Type B pancreatic cell (in vitro differentiated cells): ENCODE measurements at regions not wholly inside any gene's neighbourhood (a gene's known extent, or its start where the extent isn't known, plus 50 kb on each side); places are given as distances from the start of the nearest gene placed in this dataset.

Experiments
- DNase-seq: peaks from one replicate; pipeline ENCODE4 v3.0.0; 2021; ENCODE audit warnings: mixed read lengths; ENCODE audit not compliant: unreplicated experiment; ENCODE audit errors: extremely low spot score
- H3K27ac Mint-ChIP-seq: 2 replicates; pipeline ENCODE4 v1.8.0; 2021; ENCODE audit warnings: mild to moderate bottlenecking, mixed read lengths
- H3K27me3 Mint-ChIP-seq: 2 replicates; pipeline ENCODE4 v1.8.0; 2021; ENCODE audit warnings: mixed read lengths
- H3K36me3 Mint-ChIP-seq: 2 replicates; pipeline ENCODE4 v1.8.0; 2021; ENCODE audit warnings: mixed read lengths
- H3K4me1 Mint-ChIP-seq: one replicate; pipeline ENCODE4 v1.8.0; 2021; ENCODE audit warnings: mixed read lengths; ENCODE audit not compliant: unreplicated experiment
- H3K4me3 Mint-ChIP-seq: 2 replicates; pipeline ENCODE4 v1.8.0; 2021; ENCODE audit warnings: mild to moderate bottlenecking, mixed read lengths
- H3K9me3 Mint-ChIP-seq: 2 replicates; pipeline ENCODE4 v1.8.0; 2021; ENCODE audit warnings: mixed read lengths
- TF ChIP-seq, protein P1 (sequence below): fragments of 200-600 bp; sonication (generic); conservative IDR thresholded peaks from 2 replicates; pipeline ENCODE4 v1.5.0; 2021; ENCODE audit warnings: antibody characterized with exemption, mild to moderate bottlenecking

DNA sequence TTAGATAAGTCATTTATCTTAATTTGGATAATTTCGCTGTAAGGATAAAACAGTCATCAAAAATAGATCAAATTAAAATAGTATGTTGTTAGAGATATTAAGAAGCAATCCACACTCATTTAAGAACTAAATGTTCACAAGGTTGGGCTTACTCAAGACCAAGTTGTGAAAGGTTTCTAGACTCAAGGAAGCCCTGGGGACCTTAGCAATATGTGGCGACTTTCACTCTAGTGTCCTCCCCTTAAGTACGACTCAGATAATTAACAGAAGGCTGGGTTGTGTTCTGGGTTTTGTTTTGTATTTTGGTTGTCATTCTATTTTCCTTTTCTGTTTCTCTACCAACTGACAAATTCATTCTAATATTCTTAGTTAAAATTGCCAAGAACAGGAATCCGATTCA lies 1008.0 kb downstream of the PCDH9 start:
- Mint-ChIP-seq H3K9me3 (peaks cover 3% of the 10 kb centered on the region), H3K36me3 (peaks cover 9% of the 10 kb centered on the region), H3K27ac (no peak overlapping the region), H3K4me3 (no peak overlapping the region), H3K4me1 (peaks cover 15% of the 10 kb centered on the region), H3K27me3 (no peaks in the 10 kb centered on the region)
- TF ChIP-seq, protein P1, sequence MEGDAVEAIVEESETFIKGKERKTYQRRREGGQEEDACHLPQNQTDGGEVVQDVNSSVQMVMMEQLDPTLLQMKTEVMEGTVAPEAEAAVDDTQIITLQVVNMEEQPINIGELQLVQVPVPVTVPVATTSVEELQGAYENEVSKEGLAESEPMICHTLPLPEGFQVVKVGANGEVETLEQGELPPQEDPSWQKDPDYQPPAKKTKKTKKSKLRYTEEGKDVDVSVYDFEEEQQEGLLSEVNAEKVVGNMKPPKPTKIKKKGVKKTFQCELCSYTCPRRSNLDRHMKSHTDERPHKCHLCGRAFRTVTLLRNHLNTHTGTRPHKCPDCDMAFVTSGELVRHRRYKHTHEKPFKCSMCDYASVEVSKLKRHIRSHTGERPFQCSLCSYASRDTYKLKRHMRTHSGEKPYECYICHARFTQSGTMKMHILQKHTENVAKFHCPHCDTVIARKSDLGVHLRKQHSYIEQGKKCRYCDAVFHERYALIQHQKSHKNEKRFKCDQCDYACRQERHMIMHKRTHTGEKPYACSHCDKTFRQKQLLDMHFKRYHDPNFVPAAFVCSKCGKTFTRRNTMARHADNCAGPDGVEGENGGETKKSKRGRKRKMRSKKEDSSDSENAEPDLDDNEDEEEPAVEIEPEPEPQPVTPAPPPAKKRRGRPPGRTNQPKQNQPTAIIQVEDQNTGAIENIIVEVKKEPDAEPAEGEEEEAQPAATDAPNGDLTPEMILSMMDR, result no peak
- DNase-seq, result no peak

DNA sequence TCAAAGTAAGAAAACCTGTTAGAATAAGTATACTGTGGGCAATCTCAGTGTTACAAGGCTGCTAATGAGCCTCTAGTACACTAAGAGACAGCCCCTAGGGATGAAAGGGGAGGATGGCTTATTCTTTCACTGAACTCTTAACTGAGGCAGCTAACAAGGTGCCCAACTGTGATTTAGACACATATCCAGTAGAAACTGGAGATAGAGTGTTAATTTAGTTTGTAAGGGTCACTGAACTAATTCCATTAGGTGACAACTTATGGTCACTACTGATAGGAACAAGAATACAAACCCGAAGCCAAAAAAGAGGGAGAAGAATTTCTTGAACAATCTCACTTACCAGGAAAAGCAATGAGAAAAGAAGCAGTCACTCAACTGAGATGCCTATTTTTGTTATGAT lies 1010.6 kb downstream of the PCDH9 start:
- Mint-ChIP-seq H3K27ac (no peak overlapping the region), H3K27me3 (no peaks in the 10 kb centered on the region), H3K4me1 (peaks cover 7% of the 10 kb centered on the region), H3K36me3 (no peaks in the 10 kb centered on the region), H3K4me3 (no peak overlapping the region), H3K9me3 (peaks cover 3% of the 10 kb centered on the region)
- no peak for DNase-seq
- TF ChIP-seq, protein P1, result no peak

DNA sequence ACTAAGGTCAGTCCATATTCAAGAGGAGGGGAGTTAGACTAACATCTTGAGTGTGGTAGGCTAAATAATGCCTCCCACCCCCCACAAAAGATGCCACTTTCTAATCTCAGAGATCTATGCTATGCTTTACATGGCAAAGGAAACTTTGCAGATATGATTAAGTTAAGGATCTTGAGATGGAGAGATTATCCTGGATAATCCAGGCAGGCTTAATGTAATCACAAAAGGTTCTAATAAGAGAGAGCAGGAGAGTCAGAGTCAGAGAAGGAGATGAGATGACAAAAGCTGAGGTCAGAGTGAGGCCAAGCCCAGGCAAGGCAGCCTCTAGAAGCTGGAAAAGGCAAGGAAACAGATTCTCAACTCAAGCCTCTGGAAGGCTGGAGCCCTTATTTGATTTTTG lies 1011.6 kb downstream of the PCDH9 start:
- H3K4me3 Mint-ChIP-seq, result no peak overlapping the region

DNA sequence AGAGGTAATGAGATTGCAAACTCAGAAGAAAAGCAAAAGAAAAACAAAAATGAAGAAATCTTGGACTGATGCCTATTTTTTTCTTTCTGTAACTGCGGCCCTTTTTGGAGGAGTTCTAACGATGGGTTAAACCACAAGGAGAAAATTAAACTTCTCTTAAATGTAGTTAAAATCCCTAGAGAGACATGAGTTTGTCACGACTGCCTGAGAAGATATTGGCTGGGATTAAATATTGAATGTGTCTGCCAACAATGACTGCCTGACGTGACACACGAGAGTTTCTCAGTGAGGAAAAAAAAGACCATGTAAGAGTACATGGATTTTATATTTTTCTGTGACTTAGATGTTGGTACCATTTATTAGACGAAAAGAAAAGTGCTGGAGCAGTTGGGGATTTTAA lies 1013.4 kb downstream of the PCDH9 start:
- Mint-ChIP-seq H3K4me3 (no peak overlapping the region), H3K27ac (no peak overlapping the region), H3K36me3 (no peaks in the 10 kb centered on the region), H3K27me3 (no peaks in the 10 kb centered on the region), H3K9me3 (no peaks in the 10 kb centered on the region), H3K4me1 (no peaks in the 10 kb centered on the region)
- DNase-seq, result no peak
- TF ChIP-seq, protein P1, result no peak

More for the DNA sequence above, 1011.6 kb downstream of the PCDH9 start:
- no peaks in the 10 kb centered on the region for H3K27me3 Mint-ChIP-seq
- H3K27ac Mint-ChIP-seq, result no peak overlapping the region
- peaks cover 3% of the 10 kb centered on the region for H3K9me3 Mint-ChIP-seq
- no peaks in the 10 kb centered on the region for H3K36me3 Mint-ChIP-seq
- H3K4me1 Mint-ChIP-seq, result no peaks in the 10 kb centered on the region
- TF ChIP-seq, protein P1, result no peak
- DNase-seq, result no peak

DNA sequence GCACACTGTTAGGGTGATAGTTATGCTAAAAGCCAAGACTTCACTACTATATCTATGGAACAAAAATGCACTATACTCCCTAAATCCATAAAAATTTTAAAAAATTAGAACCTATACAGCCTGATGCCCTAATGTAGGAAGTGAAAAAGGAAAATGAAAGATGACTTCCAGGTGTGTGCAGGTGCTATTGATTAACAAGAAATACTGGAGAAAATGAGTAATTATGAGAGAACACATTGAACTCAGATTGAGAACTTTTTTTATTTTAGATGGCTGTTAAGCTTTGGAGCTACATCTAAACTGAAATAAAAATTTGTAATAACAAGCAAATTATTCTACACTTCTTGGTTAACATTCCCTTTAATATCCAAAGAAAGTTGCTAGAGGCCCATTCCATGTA lies 1015.7 kb downstream of the PCDH9 start:
- no peak overlapping the region for H3K27ac Mint-ChIP-seq
- no peaks in the 10 kb centered on the region for H3K36me3 Mint-ChIP-seq
- no peaks in the 10 kb centered on the region for H3K4me1 Mint-ChIP-seq
- H3K27me3 Mint-ChIP-seq, result no peaks in the 10 kb centered on the region
- no peak for DNase-seq
- TF ChIP-seq, protein P1, result no peak
- H3K9me3 Mint-ChIP-seq, result no peaks in the 10 kb centered on the region
- no peak overlapping the region for H3K4me3 Mint-ChIP-seq

DNA sequence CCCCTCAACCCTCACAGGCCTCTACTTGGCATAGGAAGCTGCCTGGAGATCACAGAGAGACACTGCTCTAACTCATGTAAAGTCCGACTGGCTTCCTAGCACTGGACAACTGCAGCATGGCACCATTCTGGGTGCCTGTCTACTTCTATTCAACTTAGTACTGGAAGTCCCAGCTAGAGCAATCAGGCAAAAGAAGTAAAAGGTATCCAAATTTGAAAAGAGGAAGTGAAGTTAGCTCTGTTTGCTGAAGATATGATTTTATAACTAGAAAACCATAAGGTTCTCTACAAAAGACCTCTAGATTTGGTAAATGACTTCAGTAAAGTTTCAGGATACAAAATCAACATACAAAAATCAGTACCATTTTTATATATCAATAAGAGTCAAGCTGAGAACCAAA lies 1017.6 kb downstream of the PCDH9 start:
- H3K27me3 Mint-ChIP-seq, result no peaks in the 10 kb centered on the region
- no peak overlapping the region for H3K4me3 Mint-ChIP-seq
- H3K4me1 Mint-ChIP-seq, result no peaks in the 10 kb centered on the region
- TF ChIP-seq, protein P1, result no peak
- H3K27ac Mint-ChIP-seq, result no peak overlapping the region
- DNase-seq, result no peak
- H3K9me3 Mint-ChIP-seq, result no peaks in the 10 kb centered on the region
- no peaks in the 10 kb centered on the region for H3K36me3 Mint-ChIP-seq
